Iris pigment epithelial cell (primary cell): ENCODE measurements at regions not wholly inside any gene's neighbourhood (a gene's known extent, or its start where the extent isn't known, plus 50 kb on each side); places are given as distances from the start of the nearest gene placed in this dataset.

Experiments used
- DNase-seq: peaks from one replicate; pipeline ENCODE4 v3.0.0-alpha.2; 2011; ENCODE audit warnings: low read depth

GRCh38 chr1:88063605-88064004, 620.5 kb upstream of the PKN2 start:
- DNase-seq: no peak

GRCh38 chr1:88068407-88068960, 615.6 kb upstream of the PKN2 start:
- DNase-seq: no peak

GRCh38 chr1:88070956-88071355, 613.1 kb upstream of the PKN2 start:
- DNase-seq: no peak

- no peak for DNase-seq
Measured at GRCh38 chr1:88074661-88075060, 609.4 kb upstream of the PKN2 start.

- DNase-seq: no peak
Measured at GRCh38 chr1:88075813-88076212, 608.3 kb upstream of the PKN2 start.

GRCh38 chr1:88079036-88079435, 605.0 kb upstream of the PKN2 start:
- DNase-seq: no peak

GRCh38 chr1:88080875-88081274, 603.2 kb upstream of the PKN2 start:
- no peak for DNase-seq

- DNase-seq: no peak
Measured at GRCh38 chr1:88088481-88088880, 595.6 kb upstream of the PKN2 start.

GRCh38 chr1:88089961-88090360, 594.1 kb upstream of the PKN2 start:
- no peak for DNase-seq

- DNase-seq: no peak
Measured at GRCh38 chr1:88098881-88099280, 585.2 kb upstream of the PKN2 start.

GRCh38 chr1:88101041-88101440, 583.0 kb upstream of the PKN2 start:
- DNase-seq: no peak

GRCh38 chr1:88104236-88104635, 579.8 kb upstream of the PKN2 start:
- no peak for DNase-seq

- no peak for DNase-seq
Measured at GRCh38 chr1:88104886-88105285, 579.2 kb upstream of the PKN2 start.

- DNase-seq: no peak
Measured at GRCh38 chr1:88111816-88112215, 572.3 kb upstream of the PKN2 start.

- DNase-seq: no peak
Measured at GRCh38 chr1:88117597-88117996, 566.5 kb upstream of the PKN2 start.

GRCh38 chr1:88118176-88118845, 565.8 kb upstream of the PKN2 start:
- no peak for DNase-seq

GRCh38 chr1:88124614-88125013, 559.5 kb upstream of the PKN2 start:
- DNase-seq: no peak

GRCh38 chr1:88126467-88126866, 557.6 kb upstream of the PKN2 start:
- DNase-seq: no peak

GRCh38 chr1:88133991-88134390, 550.1 kb upstream of the PKN2 start:
- DNase-seq: no peak

- no peak for DNase-seq
Measured at GRCh38 chr1:88134983-88135921, 548.8 kb upstream of the PKN2 start.

- DNase-seq: no peak
Measured at GRCh38 chr1:88139633-88140032, 544.4 kb upstream of the PKN2 start.

GRCh38 chr1:88140325-88140724, 543.7 kb upstream of the PKN2 start:
- no peak for DNase-seq

- no peak for DNase-seq
Measured at GRCh38 chr1:88141499-88142074, 542.5 kb upstream of the PKN2 start.
